ENCODE measurements at regions not wholly inside any gene's neighbourhood (a gene's known extent, or its start where the extent isn't known, plus 50 kb on each side); places are given as distances from the start of the nearest gene placed in this dataset.

DNA sequence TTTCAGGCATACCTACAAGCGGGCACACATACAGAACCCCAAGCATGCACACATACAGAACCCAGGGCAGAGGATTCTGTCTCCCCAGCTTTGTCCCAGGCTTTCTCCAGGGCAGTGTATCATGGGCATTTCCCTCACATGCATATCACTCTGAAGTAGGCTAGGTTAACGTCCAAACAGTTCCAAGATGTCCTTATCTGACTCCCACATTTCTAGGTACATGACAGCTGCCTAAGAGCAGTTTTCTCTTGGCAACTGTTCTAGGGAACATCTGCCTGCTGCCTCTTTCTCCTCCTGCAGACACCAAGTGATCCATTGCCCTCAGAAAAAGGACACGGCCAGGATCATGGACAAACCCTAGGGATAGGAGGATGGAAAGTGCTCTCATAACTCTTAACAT is 84.9 kb upstream of the NR3C1 start:
- no peak for DNase-seq

DNA sequence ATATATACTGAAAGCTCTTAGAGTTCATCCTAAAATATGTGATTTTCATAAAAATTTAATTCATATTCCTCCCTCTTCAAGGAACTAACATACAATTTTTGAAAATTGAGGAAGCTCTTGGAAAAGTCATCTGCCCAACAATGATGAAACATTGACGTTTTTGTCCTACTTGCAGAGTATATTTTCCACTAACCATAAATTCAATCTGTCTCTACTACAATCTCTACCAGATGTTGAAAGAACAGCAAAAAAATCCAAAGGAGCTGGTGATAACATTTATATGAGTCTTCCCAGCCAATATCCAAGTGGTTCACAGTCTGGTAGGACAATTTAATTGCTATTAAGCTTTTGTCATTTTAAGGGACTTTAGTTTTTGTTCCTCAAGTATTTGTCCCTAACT is 81.1 kb upstream of the NR3C1 start:
- DNase-seq: no peak

DNA sequence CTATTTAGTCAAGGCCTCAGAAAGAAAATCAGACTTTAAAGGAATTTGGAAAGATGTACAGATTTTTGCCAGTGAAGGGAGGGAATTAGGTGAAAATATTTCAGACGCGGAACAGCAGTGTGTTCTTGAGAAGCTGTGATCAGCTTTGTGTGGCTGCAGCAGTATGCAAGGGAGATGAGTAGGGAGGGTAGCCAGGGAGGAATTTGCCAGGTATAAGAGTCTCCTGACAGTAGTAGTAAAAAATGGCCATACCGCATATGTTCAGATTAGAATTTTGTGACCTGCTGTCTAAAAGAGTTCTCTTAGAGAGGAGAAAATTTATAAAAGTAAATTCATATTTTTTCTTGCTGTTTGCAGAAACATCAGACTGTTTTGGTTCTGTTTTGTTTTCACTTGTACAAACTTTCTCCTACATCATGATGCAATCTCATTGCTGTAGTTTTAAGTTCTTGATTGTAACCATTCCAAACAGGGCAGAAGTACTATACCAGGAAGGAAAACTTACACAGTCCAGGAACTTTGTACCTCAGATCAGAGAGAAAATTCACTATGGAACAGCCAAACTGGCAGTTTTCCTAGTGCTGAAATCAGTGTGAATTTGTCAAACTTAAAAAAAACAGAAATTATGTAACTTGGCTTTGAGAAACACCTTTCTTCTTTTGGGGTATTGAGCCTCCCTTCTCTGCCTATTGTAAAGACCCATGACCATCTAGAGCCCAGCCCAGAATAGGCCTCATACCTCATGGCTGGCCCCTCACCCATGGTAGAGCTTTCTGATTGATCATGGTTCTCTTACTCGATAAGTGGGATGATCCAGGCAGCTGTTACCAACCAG is 78.4 kb upstream of the NR3C1 start:
- DNase-seq: no peak

- no peak for DNase-seq
Observed at GRCh38 chr5:143480001-143480400, 76.5 kb upstream of the NR3C1 start.

DNA sequence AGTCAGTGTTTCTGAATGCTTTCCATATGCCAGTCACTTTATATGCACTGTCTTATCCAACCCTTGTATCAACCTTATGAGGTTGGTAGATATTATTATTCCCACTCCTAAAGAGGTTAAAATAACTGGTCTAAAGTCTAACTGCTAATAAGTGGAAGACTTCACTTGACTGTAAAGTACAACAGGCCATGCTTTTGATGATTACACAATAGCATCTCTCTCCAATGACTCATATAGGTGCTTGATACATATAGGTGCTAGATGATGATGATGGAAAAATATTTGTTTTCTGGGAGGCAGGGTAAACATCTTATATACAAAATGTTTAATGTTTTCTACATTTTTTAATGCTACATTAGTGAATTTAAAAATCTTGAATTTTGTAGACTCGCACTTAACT is 75.9 kb upstream of the NR3C1 start:
- no peak for DNase-seq

GRCh38 chr5:143476601-143477211 is 73.2 kb upstream of the NR3C1 start:
- no peak for DNase-seq

DNA sequence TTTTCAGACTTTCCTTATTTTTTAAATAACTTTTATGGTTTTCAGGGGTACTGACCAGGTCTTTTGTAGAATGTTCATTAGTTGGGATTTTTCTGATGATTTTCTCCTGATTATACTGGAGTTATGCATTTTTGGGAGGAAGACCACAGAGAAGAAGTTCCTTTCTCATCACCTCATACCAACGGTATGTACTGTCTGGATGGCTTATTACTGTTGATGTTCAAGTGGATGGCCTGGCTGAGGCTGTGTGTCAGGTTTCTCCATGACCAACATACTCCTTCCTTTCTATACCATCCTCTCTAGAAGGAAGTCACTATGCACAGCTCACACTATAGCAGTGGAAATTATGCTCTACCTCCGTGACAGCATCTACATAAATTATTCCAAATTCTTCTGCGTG is 71.1 kb upstream of the NR3C1 start:
- DNase-seq: no peak

GRCh38 chr5:143473481-143473880 is 70.0 kb upstream of the NR3C1 start:
- no peak for DNase-seq

DNA sequence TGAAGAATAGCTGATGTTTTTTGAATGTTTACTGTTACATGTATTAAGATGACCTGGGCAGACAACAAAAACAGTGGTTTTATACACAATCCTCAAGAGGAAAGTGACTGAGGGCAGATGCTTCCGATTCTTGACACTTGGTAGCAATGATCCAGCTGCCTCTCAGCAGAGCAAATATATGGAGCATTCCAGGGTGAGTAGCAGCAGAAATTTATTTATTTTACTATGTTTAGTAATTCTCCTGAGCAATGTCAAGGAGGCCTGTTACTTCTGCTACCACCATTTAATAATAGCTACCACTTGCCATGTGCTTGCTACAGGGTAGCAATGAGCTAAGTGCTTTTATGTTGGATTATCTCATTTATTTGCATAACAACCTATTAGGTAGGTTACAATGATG is 69.1 kb upstream of the NR3C1 start:
- no peak for DNase-seq

DNA sequence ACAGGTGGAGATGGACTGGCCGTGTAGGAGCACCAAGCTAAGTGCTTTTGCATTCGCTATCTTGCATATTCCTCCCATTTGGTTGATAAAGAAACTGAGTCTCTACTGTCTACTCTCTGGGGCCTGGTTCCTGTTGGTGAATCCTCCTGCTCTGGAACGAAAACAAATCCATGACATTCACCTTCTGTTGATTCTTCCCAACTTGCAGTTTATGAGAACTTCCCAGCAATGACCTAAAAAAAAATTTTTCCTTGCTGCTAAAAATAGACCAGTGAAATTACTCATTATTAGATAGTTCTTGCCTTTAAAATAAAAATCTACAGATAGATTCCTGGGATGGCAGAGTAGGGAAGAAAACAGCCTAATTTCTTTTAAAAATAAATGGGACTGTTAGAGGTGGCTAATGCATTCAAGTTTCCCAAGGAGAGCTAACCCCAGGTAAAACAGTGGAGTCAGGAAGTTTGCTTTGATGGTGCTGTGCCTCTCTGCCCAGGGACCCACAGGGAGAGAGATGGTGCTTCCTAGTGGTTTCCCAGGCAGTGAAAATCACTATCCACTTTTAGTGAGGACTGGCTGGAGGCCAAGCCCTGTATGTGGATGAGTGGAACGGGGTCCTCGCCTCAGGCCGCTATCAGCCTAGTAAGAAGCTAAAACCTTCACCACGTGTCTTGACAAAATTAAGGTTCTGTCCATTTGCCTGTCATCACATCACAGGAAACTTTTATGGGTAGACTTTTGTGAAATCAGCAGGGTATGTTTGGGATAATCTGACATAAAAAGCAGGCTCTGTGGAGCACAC is 68.4 kb upstream of the NR3C1 start:
- DNase-seq: no peak

DNA sequence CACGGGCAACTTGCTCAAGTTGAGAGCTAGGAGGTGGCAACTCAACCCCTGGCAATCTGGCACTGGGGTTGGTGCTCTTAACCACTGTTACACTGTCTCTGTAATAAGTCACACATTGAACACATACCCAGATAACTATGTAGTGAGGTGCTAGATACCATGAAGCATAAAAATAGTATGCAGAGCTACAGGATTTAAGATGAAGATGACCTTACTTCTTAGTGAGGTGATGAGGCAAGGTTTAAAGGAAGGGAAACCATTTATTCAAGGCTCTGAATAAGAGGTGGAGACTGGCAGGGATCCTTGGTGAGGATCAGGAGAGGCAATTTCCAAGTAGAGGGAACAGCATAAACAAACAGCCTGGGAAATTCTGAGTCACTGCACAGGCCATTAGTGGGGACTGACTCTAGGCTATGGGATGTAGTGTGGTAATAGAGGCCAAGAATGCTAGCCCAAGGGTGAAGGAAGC is 67.6 kb upstream of the NR3C1 start:
- no peak for DNase-seq

DNA sequence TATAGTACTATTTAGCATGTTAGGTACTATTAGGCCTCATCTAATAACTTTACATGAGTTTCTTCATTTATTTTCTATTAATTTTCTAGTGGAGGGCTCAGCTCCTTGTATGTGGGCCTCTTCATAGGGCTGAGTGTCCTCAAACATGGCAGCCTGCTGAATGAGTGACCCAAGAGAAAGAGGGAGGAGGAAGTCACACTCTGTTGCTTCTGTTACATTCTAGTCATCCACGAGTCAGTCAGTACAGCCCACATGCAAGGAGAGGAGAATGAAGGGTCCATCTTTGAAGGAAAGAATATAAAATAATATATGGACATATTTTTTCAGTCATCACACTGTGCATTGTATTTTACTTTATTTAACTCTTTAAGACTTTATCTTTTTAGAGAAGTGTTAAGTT is 66.6 kb upstream of the NR3C1 start:
- no peak for DNase-seq

DNA sequence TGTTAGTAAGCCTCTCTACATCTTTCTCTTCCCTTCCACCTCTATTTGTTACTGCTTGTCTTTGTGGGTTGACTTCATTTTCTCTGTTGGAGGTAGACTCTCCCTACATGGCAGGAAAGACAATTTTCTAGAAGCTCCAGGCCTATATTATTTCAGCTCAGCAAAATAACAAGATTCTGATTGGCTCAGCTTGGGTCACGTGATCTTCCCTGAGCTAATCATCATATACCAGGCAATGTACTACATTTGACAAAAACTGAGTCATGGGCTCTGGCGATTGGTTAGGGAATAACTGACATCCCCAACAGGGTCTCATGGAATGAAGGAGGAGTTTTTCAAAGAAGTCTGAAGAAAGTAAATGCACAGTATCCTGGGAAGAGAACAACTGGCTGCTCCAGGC is 65.6 kb upstream of the NR3C1 start:
- no peak for DNase-seq

- DNase-seq: no peak
Observed at GRCh38 chr5:143466632-143467031, 63.1 kb upstream of the NR3C1 start.

DNA sequence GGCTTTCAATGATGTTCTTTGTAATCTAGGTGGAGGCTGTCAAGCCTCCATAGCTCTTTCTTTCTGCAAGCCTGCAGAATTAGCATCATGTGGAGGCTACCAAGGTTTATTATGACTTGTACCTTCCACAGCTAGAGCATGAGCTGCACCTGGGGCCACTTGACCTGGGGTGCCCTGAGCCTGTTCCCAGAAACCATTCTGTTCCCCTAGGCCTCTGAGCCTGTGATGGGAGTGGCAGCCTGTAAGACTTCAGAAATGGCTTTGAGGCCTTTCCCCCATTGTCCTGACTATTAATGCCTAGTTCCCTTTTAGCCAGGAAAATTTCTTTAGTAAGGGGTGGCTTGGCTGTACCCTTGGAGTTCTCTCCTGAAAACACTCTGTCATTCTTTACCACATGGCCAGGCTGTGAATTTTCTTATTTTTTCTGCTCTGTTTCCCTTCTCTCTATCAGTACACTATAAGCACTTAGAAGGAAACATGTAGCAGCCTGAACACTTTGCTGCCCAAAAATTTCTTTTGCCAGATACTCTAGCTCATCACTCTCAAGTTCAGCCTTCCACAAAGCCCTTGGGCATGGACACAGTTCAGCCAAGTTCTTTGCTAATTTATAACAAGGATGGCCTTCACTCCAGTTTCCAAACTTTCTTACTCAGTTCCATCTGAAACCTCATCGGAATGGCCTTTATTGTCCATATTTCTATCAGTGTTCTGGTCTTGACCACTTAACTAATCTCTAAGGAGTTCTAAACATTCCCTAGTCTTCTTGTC is 61.4 kb upstream of the NR3C1 start:
- no peak for DNase-seq

GRCh38 chr5:143462431-143462830 is 58.9 kb upstream of the NR3C1 start:
- no peak for DNase-seq

DNA sequence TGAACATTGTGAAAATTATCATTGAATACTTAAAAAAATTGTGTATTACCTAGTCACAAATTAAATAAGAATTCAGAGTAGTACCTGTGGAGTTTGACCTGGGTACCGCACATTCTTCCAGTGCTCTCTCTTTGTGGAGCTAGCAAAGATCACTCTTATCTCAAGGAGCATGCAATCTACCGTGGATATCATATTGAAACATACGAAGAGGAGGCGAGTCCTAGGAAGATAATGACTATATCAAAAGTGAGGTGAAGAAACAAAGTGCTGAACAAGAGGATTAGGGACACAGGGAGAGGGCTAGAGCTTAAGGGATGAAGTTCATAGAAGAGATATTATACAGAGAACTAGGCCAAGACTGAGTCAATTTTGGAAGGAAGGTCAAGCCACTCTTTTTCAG is 55.9 kb upstream of the NR3C1 start:
- no peak for DNase-seq

GRCh38 chr5:143456952-143457547 is 53.6 kb upstream of the NR3C1 start:
- DNase-seq: no peak

GRCh38 chr5:143454936-143455516 is 51.5 kb upstream of the NR3C1 start:
- DNase-seq: no peak

DNA sequence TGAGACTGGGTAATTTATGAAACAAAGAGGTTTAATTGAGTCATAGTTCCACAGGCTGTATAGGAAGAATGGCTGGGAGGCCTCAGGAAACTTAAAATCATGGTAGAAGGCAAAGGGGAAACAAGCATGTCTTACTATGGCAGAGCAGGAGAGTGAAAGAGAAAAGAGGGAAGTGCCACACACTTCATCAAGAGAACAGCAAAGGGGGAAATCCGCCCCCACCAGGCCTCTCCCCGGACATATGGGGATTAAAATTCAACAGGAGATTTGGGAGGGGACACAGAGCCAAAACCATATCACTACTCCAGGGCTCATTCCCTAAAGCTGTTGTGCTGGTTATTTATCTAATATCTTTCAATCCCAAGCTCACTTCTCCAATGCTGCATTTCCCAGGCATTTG is 50.2 kb upstream of the NR3C1 start:
- no peak for DNase-seq
